ENCODE measurements at regions not wholly inside any gene's neighbourhood (a gene's known extent, or its start where the extent isn't known, plus 50 kb on each side); places are given as distances from the start of the nearest gene placed in this dataset.

- Histone ChIP-seq H3K27me3 (ENCODE audit: insufficient read depth, low read length) (no peaks in the 10 kb centered on the region), H3K9me3 (ENCODE audit: low read depth, low read length) (no peaks in the 10 kb centered on the region), H3K4me1 (ENCODE audit: insufficient read depth, low read length) (no peaks in the 10 kb centered on the region), H3K4me3 (ENCODE audit: low read length) (no peak overlapping the region)
Measured at GRCh38 chr4:180483036-180483435, 1760.2 kb upstream of the TENM3 start.

DNA sequence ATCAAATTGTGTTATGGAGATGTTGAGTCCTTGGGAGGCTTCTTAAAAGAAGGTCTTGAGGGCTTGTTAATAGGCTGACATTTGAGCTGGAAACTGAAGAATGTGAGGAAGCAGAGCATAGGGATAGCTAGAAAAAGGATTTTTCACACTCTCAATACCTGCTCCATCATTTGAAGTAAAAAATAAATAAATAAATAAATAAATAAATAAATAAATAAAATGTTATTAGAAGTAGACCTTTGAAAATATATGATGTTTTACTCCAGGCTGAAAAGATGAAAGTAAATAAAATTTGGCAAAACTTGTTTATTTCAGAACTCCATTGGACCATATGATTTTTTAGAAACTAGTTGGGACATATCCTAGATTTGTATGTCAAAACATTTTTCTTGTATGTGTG lies 1757.8 kb upstream of the TENM3 start:
- H3K4me1 ChIP-seq (ENCODE audit: insufficient read depth, low read length) = no peaks in the 10 kb centered on the region
- H3K27me3 ChIP-seq (ENCODE audit: insufficient read depth, low read length) = no peaks in the 10 kb centered on the region
- H3K4me3 ChIP-seq (ENCODE audit: low read length) = no peak overlapping the region
- no peaks in the 10 kb centered on the region for H3K9me3 ChIP-seq (ENCODE audit: low read depth, low read length)

- H3K9me3 ChIP-seq (ENCODE audit: low read depth, low read length) = no peaks in the 10 kb centered on the region
- H3K27me3 ChIP-seq (ENCODE audit: insufficient read depth, low read length) = no peaks in the 10 kb centered on the region
- no peaks in the 10 kb centered on the region for H3K4me1 ChIP-seq (ENCODE audit: insufficient read depth, low read length)
- no peak overlapping the region for H3K4me3 ChIP-seq (ENCODE audit: low read length)
Measured at GRCh38 chr4:180486342-180486741, 1756.9 kb upstream of the TENM3 start.

DNA sequence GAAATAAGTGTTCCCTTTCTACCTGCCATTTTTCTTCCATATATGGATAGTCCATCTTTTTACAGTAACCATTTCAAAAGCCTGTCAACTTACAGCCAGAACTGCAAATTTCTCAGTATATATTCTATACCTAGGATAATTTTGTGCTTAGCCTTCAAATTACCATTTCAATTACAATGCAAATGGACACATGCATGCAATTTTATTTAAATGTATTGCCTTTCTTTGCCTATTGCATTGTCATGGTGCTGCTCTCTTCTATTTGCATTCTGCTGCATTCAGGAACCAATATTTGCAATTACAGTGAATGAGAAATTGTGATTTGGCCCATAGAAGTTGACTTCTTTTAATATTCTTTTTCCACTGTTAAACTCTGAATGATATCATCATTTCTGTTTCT lies 1753.4 kb upstream of the TENM3 start:
- Histone ChIP-seq H3K4me1 (ENCODE audit: insufficient read depth, low read length) (no peaks in the 10 kb centered on the region), H3K27me3 (ENCODE audit: insufficient read depth, low read length) (no peaks in the 10 kb centered on the region), H3K4me3 (ENCODE audit: low read length) (no peak overlapping the region), H3K9me3 (ENCODE audit: low read depth, low read length) (no peaks in the 10 kb centered on the region)

DNA sequence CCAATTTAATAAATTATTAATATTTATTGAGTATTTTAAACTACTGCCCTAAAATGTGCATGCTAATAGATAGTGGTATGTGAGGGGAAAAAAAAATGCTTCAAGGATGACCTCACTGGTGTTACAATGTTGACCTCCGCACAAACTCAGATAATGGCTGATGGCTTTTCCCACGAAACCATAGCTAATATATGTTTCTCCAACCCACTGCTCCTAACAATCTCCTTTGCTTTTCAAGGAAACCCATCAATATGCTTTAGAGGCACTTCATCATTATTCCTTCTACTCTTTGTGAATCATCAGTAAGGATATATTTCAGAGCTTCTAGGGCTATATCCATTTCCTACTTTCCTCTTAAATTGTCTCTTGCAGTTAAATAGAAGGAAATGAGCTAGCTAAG lies 1752.0 kb upstream of the TENM3 start:
- H3K4me1 ChIP-seq (ENCODE audit: insufficient read depth, low read length) = no peaks in the 10 kb centered on the region
- H3K27me3 ChIP-seq (ENCODE audit: insufficient read depth, low read length) = no peaks in the 10 kb centered on the region
- H3K4me3 ChIP-seq (ENCODE audit: low read length) = no peak overlapping the region
- H3K9me3 ChIP-seq (ENCODE audit: low read depth, low read length) = no peaks in the 10 kb centered on the region

- no peaks in the 10 kb centered on the region for H3K9me3 ChIP-seq (ENCODE audit: low read depth, low read length)
- H3K27me3 ChIP-seq (ENCODE audit: insufficient read depth, low read length) = no peaks in the 10 kb centered on the region
- no peaks in the 10 kb centered on the region for H3K4me1 ChIP-seq (ENCODE audit: insufficient read depth, low read length)
- no peak overlapping the region for H3K4me3 ChIP-seq (ENCODE audit: low read length)
Measured at GRCh38 chr4:180493299-180493698, 1749.9 kb upstream of the TENM3 start.

- Histone ChIP-seq H3K9me3 (ENCODE audit: low read depth, low read length) (peaks cover 4% of the 10 kb centered on the region), H3K27me3 (ENCODE audit: insufficient read depth, low read length) (no peaks in the 10 kb centered on the region), H3K4me1 (ENCODE audit: insufficient read depth, low read length) (no peaks in the 10 kb centered on the region), H3K4me3 (ENCODE audit: low read length) (no peak overlapping the region)
Measured at GRCh38 chr4:180500154-180500553, 1743.0 kb upstream of the TENM3 start.

GRCh38 chr4:180512801-180513475 lies 1730.3 kb upstream of the TENM3 start:
- Histone ChIP-seq H3K9me3 (ENCODE audit: low read depth, low read length) (no peaks in the 10 kb centered on the region), H3K27me3 (ENCODE audit: insufficient read depth, low read length) (no peaks in the 10 kb centered on the region), H3K4me1 (ENCODE audit: insufficient read depth, low read length) (no peaks in the 10 kb centered on the region), H3K4me3 (ENCODE audit: low read length) (no peak overlapping the region)

DNA sequence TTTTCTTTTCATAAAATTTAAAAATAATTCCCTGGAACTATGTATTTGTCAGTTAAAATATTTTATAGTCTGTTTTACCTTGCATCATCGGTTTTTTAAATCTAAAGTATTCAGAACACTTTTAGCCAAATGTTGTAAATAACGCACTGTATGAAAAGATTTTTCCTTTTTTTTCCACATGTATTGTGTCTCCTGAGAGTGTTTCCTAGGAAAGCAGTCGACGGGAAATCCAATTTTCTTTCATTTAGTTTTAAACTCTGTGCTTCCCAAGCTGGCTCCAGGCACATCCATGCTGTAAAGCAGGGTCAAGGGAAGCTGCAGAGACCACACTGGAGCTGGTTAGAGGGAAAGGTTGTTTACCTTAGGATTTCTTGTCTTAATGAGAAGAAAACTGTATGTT lies 1724.3 kb upstream of the TENM3 start:
- Histone ChIP-seq H3K4me3 (ENCODE audit: low read length) (no peak overlapping the region), H3K9me3 (ENCODE audit: low read depth, low read length) (no peaks in the 10 kb centered on the region), H3K4me1 (ENCODE audit: insufficient read depth, low read length) (no peaks in the 10 kb centered on the region), H3K27me3 (ENCODE audit: insufficient read depth, low read length) (no peaks in the 10 kb centered on the region)

DNA sequence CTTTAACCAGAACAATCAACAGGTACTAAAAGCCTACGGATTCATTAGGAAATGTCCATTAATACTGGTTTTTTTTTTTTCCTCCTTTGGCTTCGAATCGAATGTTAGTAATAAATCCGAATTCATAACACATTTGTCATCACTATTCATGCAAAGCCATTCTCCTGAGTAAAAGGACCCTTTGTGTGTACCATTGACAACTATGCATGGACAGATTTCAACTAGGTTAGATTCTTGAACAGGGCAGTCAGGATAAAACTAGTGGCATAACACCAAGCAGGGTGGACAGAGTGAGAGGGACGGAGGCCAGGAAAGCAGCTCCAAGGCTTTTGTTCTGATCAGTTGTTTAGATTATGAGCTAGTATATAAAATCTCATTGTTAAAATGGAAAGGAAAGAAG lies 1722.0 kb upstream of the TENM3 start:
- H3K9me3 ChIP-seq (ENCODE audit: low read depth, low read length) = no peaks in the 10 kb centered on the region
- H3K27me3 ChIP-seq (ENCODE audit: insufficient read depth, low read length) = no peaks in the 10 kb centered on the region
- no peaks in the 10 kb centered on the region for H3K4me1 ChIP-seq (ENCODE audit: insufficient read depth, low read length)
- H3K4me3 ChIP-seq (ENCODE audit: low read length) = no peak overlapping the region

GRCh38 chr4:180525523-180526077 lies 1717.6 kb upstream of the TENM3 start:
- no peaks in the 10 kb centered on the region for H3K9me3 ChIP-seq (ENCODE audit: low read depth, low read length)
- no peaks in the 10 kb centered on the region for H3K27me3 ChIP-seq (ENCODE audit: insufficient read depth, low read length)
- H3K4me3 ChIP-seq (ENCODE audit: low read length) = no peak overlapping the region
- no peaks in the 10 kb centered on the region for H3K4me1 ChIP-seq (ENCODE audit: insufficient read depth, low read length)

DNA sequence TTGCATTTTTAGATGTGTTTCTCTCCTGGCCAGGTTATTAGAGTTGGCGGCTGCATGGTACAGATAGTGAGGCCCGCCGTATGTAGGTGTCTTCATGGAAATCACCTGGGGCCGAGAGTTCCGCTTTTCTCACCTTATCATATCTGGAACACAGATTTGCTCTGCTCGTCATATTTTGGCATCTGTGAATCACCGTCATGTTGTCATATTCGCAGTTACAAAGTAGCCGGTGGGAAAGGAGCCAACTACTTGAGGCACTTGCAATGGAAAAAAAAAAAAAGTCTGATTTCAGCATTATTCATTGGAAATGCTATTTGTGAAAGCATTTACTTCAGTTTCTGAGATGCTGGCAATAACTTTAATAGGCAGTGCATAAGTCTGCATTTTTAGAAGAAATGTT lies 1715.2 kb upstream of the TENM3 start:
- H3K27me3 ChIP-seq (ENCODE audit: insufficient read depth, low read length) = no peaks in the 10 kb centered on the region
- no peaks in the 10 kb centered on the region for H3K9me3 ChIP-seq (ENCODE audit: low read depth, low read length)
- no peak overlapping the region for H3K4me3 ChIP-seq (ENCODE audit: low read length)
- no peaks in the 10 kb centered on the region for H3K4me1 ChIP-seq (ENCODE audit: insufficient read depth, low read length)

- Histone ChIP-seq H3K9me3 (ENCODE audit: low read depth, low read length) (no peaks in the 10 kb centered on the region), H3K27me3 (ENCODE audit: insufficient read depth, low read length) (no peaks in the 10 kb centered on the region), H3K4me3 (ENCODE audit: low read length) (no peak overlapping the region), H3K4me1 (ENCODE audit: insufficient read depth, low read length) (no peaks in the 10 kb centered on the region)
Measured at GRCh38 chr4:180530787-180531186, 1712.4 kb upstream of the TENM3 start.

DNA sequence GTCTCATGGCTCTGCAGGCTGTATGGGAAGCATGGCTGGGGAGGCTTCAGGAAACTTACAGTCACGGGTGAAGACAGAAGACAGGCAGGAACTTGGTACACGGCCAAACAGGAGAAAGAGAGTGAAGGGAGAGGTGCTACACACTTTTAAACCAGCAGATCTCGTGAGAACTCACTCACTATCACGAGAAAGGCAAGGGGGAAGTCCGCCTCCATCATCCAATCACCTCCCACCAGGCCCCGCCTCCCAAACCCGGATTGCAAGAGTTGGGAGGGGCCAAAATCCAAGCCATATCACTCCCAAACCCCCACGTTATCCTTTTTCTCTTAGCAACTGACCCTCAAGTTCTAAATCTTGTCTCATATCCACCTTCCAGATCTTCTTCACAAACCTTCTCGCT lies 1710.5 kb upstream of the TENM3 start:
- Histone ChIP-seq H3K4me1 (ENCODE audit: insufficient read depth, low read length) (no peaks in the 10 kb centered on the region), H3K4me3 (ENCODE audit: low read length) (no peak overlapping the region), H3K9me3 (ENCODE audit: low read depth, low read length) (no peaks in the 10 kb centered on the region), H3K27me3 (ENCODE audit: insufficient read depth, low read length) (no peaks in the 10 kb centered on the region)

GRCh38 chr4:180538384-180539057 lies 1704.7 kb upstream of the TENM3 start:
- H3K4me1 ChIP-seq (ENCODE audit: insufficient read depth, low read length) = no peaks in the 10 kb centered on the region
- H3K4me3 ChIP-seq (ENCODE audit: low read length) = no peak overlapping the region
- H3K27me3 ChIP-seq (ENCODE audit: insufficient read depth, low read length) = no peaks in the 10 kb centered on the region
- no peaks in the 10 kb centered on the region for H3K9me3 ChIP-seq (ENCODE audit: low read depth, low read length)

GRCh38 chr4:180539284-180539683 lies 1703.9 kb upstream of the TENM3 start:
- Histone ChIP-seq H3K4me1 (ENCODE audit: insufficient read depth, low read length) (no peaks in the 10 kb centered on the region), H3K9me3 (ENCODE audit: low read depth, low read length) (no peaks in the 10 kb centered on the region), H3K4me3 (ENCODE audit: low read length) (no peak overlapping the region), H3K27me3 (ENCODE audit: insufficient read depth, low read length) (no peaks in the 10 kb centered on the region)
